HG02642 (cell line): ENCODE measurements at regions not wholly inside any gene's neighbourhood (a gene's known extent, or its start where the extent isn't known, plus 50 kb on each side); places are given as distances from the start of the nearest gene placed in this dataset.

Source experiments
- ATAC-seq: cut with Tn5 transposase; IDR thresholded peaks from one replicate; pipeline ENCODE4 v1.9.1; 2021; ENCODE audit warnings: mild to moderate bottlenecking; ENCODE audit not compliant: unreplicated experiment, poor library complexity

DNA sequence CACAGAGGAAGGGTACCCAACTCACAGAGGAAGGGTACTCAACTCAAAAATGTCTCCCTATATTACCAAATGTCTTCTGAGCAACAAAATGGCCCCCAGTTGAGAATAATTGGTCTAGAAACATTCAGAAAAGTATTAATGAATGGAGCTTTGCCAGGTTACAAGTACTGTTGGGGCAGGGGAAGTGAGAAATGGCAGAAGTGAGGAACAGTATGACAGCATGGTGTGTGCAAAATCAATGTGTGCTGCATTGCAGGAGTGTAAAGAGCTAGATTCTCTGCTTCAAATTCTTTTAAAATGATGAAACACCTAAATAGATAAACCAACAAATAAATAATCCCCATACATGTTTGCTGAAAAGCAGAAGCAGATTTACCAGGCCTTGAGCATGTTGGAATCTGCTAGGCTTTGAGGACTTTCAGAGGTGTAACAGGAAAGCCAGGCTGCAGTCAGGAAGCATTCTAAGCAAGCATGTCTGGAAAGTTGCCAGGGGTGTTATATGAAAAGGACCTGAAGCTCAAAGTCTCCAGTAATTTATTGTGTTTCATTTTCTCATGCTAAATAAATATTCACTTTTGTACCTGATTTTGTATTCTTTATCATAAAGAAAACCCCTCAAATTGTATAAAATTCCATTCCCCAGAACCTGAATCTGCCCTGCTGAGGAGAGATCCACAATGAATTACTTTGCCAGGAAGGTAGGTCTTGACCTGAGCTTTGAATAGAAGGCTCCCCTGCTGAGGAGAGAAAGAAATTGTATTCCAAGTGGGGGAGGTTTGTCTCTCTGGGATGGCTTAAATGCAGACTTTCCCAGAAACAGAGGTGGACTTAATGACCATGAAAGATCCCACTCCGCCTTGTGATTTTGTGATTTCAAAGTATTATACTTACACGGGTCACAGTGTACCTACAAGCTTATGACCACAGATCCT lies 265.0 kb upstream of the MARCKS start:
- peak; percentile 66 for ATAC-seq

DNA sequence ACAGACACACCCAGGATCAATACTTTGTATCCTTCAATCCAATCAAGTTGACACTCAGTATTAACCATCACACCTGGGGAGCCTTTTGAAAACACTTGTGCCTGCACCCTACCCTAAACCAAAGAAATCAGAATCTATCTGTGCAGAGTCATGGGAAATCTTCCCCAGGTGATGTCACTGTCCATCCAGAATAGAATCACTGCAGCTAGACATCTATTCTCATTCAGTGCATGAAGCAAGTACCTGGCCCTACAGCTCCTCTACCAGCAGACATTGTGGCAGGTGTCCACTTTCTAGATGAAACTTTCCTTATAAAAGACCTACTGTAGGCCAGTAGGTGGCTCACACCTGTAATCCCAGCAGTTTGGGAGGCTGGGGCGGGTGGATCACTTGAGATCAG lies 262.4 kb upstream of the MARCKS start:
- no peak for ATAC-seq

DNA sequence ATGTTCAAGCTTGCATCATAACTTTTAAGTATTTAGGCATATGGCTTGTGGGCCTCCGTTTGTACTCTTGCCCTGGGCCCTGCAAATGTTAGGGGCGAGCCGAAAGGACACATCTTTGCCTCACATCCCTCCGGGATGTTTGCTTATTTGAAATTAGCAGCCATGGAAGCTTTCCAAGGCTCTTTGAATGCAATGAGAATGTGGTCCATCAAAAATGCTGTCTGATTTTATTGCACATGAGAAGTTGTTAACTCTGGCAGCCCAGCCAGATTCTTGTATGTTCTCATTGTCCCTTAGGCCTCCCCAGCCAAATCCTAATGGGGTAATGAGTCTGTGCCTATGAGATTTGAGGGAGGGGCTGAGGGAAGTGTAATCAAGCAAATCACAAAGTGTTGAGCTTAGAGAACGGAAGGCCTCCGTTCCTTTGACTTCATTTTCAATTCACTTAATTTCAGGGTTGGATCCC lies 261.2 kb upstream of the MARCKS start:
- ATAC-seq = no peak

DNA sequence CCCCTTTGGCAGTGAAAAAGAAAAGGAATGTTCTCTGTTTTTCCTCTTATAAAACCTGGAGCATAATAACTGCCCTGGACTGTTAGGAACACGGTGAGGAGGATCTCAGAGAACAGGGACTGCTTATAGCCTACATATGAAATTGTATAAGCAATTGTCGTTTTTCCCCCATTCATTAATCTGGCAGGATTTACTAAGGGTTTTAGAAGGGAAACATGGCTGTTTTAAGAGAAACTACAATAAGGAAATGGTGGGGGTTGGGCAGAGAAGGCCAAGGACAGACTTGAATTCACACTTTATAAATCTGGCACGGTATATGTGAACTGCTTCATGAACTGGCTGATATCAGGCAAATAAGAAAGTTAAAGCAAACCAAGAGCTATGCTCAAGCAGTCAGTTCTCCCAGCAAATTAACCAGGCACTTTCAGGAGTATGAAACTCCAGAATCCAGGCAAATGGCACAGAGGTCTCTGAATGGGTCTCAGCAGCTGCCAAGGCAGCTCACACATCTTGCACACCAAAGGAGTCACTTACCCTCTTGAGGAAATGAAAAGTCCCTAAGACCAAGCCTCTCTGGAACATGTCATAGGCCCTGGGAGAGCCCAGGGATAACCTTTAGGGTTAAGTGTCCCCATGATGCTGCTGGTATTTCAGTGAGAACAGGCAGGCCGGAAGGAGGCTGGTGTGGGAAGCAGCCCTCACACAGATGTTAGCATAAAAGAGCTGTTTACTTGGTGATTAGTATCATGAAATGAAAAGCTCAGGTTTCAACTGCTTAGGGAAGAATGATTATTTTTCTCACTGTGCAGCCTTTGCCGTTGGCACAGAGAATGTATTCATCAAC lies 260.5 kb upstream of the MARCKS start:
- peak; percentile 14 for ATAC-seq

DNA sequence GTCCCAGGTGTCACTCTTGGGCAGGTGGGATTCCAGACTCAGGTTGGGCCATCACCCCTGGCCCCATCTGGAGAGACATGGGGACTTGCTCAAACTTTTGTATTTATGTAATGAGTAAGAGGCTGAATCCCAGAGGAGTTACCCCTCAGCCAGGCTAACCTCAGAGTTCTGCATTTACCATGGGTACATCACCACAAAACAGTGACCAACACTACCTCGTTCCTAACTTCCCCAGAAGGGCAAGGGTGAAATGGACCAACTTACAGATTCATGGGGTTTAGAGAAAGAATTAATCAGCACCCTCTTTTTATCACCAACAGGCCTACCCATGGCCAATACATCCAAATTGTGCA lies 259.9 kb upstream of the MARCKS start:
- peak; percentile 54 for ATAC-seq

DNA sequence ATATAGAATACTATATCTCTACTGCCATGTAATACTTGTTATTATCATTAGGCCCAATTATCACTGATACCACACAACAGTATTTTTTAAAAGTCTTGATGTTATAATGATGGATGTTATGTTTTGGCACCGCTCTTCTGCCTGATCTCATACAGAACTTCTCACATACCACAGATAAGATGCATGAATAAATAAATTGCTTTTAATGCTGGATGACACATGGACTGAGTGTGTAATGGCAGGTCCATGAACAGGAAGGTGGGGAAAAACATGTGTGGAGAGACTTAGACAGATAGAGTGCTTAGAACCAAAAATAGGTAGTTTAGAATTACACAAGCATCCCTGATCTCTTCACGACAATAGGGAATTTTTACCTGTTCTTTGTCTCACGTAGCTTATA lies 258.4 kb upstream of the MARCKS start:
- ATAC-seq = no peak

DNA sequence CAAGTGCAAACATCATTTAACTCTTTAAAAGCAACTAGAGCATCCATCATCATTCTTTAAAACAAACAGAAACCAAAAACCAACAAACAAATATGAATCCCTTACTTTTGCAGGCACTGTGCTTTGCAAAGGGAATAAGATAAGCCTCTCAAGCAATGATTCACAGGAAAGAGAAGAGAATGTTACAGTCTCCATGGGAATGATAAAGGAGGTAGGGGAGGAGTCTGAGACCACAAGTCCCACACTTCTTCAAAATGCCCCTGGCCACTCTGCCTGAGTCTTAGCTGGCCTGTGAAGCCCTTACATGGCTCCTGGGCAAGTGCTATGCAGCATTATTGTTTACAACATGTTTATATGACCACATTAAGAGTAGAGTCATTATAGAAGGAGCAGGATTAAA lies 257.7 kb upstream of the MARCKS start:
- ATAC-seq = no peak

DNA sequence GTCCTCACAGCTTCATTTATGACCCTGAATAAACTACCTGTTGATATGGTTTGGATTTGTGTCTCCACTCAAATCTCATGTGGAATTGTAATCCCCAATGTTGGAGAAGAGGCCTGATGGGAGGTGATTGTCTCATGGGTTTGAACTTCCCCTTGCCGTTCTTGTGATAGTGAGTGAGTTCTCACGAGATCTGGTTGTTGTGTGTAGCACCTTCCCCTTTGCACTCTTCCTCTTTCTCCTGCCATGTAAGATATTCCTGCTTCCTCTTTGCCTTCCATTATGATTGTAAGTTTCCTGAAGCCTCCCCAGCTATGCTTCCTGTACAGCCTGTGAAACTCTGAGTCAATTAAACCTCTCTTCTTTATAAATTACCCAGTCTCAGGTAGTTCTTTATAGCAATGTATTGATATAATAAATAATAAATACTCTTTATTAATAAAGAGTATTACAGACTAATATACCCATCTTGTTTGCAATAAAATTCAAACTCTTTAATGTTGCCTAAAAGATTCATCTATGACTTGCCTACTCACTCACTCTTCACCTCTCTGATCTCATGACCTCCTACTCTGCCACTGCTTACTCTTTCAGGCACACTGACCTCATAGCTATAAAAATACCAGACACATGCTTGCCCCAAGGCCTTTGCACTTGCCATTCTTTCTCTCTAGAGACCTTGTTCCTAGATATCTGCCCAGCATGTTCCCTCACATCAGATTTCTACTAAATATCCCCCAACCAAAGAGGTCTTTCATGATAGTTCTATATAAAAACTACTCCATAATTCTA lies 256.4 kb upstream of the MARCKS start:
- no peak for ATAC-seq

DNA sequence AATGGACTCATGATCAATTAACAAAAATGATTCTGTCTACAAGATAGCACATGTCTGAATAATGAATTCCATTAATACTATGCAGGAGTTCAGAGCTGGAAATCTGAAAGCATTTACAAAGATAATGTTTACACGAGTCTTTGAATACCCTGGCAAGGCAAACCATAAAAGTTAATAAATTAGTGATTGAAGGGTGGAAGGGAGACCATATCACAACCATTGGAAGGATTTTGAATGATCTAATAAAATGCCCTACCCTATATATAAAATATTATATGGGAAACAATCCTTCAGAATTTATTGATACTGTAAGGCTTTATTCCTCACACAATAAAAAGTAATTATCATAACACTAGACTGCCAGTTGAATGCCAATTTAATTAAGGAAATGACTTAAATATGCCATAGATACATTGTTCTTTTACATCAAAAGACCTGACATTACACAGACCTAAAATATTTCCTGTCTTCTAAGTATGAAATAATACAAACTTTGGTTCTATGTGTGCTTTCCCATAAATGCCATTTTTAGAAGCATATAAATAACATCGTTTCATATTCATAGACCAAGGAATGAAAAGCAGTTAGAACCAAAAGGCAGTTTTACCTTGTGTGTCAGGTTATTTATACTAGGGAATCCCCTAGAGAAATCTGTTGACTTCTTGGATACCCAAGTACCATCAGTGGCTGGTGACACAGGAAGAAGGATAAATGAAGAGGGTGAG lies 249.2 kb upstream of the MARCKS start:
- no peak for ATAC-seq

DNA sequence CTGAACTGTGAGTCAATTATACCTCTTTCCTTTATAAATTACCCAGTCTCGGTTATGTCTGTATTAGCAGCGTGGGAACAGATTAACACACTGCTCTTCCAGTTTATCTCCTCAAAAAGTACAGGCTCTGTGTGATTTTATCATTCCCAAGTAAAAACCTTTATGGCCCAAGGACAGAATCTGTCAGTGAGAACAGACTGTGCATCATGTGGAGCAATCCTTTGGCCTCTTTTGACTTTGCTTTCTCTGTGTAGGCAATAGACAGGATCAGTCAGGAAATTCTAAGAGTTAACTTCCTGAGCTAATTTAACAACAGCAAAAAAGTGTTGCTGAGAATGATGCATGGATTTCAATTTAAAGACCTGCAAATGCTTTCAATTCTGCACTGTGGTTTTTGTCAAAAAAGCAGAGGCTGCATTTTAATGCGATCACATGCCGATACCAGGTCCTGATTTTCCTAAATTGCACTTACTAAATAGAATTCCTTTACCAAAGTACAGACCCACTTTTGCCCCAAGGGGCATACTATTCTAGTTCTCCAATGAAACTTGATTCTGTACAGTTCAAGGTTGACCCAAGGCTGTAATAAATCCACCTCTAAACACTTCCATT lies 246.7 kb upstream of the MARCKS start:
- ATAC-seq = no peak

DNA sequence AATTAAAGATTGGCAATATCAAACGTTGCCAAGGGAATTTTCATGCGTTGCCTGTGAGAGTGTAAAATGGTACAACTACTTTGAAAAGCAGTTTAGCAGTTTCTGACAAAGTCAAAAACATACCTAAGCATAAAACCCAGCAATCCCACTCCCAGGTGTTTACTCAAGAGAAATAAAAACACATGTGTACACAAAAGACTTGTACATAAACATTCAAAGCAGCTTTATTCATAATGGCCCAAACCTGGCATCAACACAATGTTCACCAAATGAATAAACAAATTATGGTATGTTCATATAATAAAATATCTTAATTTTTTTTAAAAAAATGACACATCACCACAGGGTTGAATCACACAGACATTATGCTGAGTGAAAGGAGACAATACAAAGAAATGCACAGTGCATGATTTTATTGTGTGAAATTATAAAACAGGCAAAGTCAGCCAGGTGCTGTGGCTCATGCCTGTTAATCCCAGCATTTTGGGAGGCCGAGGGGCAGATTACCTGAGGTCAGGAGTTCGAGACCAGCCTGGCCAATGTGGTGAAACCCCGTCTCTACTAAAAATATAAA lies 240.4 kb upstream of the MARCKS start:
- no peak for ATAC-seq

DNA sequence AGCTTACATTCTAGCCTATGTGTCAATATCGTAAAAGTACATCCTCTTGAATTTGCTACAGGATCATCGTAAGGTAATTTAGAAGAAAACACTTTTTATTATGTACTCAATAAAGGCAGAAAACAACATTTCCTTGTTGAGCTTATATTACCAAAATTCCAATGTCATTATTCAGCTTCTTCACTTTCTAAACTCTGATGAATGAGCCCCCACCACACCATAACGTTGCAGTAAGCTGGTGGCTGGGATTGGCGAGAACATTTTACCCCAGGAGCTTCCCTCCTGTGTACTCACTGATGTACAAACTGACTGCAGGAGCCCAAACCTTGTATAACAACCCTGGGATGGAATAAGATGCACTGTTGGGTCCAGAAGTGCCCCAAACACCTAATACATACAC lies 238.1 kb upstream of the MARCKS start:
- no peak for ATAC-seq

DNA sequence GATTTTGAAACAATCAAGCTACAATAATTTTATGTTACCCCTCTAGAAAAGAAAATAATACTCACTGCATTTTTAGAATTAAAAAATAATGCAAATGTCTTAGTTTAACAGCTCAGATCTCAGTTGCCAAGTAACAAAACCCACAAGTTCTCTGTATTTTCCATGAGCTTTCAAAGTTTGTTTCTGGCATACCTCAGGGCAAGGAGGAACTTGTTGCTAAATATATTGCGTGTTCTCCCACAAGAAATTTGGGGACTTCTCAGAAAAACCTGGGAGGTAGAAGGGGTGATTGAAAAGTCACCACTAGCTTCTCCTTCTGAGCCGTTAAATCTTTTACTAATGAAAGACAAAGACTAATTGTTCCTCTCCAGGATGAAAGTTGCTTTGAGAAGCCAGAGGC lies 236.8 kb upstream of the MARCKS start:
- no peak for ATAC-seq

DNA sequence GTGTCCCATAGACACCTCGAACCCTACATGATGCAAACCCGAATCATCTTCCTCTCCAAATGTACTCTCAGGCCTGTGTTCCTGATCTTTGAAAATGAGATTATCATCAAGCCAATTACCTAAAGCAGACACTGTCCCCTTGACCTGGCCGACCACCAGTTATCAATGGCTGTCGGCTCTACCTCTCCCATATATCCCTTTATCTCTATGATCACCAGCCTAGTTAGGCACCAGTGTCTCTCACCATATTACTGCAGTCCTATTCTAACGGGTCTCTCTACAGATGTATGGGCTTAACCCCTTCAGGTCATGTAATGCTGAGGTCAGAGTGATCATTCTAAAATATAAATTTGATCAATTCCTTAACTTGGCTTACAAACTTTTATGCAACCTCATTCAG lies 234.9 kb upstream of the MARCKS start:
- ATAC-seq = no peak

DNA sequence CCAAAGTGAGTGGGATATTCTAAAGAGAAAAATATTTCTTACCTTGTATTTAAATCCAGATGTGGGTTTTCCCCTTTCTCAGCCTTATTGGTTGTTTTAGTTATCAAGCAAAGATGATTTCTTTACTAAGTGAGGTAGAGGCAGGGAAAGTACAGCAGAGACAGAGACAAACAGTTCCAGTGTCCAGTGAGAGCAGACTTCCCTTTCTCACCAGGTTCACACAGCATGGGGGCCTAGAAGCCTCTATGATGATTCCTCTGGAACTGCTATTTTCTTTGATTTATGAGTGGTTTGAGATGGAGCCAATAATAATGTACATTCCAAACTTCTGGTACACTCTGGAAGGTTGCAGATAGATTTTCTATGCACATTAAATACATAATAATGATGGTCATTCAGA lies 234.0 kb upstream of the MARCKS start:
- no peak for ATAC-seq

DNA sequence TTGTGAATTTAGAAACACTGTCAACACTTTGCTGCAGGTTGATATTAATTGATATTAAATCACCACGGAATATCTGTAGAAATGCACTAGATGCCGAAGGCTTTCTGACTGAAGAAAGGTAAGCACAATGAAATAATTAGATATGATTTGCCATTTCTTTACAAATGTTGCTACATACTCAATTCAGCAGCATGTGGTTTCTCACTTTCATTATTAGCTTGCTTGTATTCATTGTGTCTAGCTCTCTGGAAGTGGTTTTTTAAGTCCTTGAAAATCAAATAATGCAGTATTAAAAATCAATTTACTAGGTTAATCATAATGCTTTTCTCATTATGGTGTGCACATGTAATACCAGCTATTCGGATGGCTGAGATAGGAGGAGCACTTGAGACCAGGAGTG lies 231.3 kb upstream of the MARCKS start:
- peak; percentile 28 for ATAC-seq

DNA sequence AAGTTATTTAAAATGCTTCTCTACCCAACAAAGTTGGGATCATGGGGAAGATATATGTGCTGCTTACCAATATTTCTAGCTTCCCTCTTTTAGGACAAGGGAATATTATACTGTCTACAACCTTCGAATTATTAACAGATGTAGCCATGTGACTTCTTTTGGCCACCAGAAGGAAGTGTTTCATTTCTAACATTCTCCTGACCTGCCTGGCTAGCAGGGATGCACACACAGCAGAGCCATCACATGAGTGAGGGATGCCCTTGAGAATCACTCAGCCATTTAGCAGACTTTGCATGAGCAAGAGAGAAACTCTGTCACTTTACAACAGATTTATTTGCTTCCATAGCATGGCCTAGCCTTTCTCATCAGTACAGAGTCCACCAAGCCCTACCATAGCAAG lies 230.7 kb upstream of the MARCKS start:
- ATAC-seq = peak; percentile 26

DNA sequence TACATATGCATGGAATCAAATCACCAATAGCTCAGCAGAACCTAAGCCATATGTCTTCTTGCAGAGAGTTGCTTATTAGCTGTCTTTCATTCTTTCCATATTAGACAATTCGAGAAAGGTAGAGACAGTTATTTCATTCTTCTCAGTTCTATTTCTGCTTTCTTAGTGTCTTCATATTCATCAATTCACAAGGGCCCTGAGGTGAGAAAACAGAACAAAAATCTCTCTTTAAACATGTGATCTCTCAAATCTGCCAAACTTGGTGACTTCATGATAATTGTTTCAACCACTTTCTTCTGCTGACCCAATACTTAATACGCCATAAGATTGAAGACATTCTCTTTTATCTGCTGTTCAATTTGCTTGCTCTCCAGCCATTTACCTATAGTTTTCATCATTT lies 229.7 kb upstream of the MARCKS start:
- peak; percentile 15 for ATAC-seq

DNA sequence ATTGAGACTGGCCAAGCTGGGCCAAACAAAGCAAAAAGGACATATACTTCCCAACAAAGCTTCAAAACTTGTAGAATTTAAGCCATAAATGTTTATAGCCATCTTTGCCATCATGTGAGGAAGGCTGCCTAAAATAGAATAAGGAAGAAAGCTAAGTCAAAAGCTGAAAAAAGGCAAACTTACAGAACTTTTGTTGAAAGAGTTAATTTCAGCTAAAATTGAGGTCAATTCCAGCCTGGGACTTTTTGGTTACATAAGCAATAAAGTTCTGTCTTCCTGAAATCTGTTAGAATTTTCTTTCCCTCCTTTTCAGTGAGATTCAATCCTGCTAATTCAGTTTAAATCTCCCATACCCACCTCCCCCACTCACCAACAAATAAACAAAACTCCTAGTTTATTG lies 227.9 kb upstream of the MARCKS start:
- no peak for ATAC-seq
